ENCODE measurements at regions not wholly inside any gene's neighbourhood (a gene's known extent, or its start where the extent isn't known, plus 50 kb on each side); places are given as distances from the start of the nearest gene placed in this dataset.

DNA sequence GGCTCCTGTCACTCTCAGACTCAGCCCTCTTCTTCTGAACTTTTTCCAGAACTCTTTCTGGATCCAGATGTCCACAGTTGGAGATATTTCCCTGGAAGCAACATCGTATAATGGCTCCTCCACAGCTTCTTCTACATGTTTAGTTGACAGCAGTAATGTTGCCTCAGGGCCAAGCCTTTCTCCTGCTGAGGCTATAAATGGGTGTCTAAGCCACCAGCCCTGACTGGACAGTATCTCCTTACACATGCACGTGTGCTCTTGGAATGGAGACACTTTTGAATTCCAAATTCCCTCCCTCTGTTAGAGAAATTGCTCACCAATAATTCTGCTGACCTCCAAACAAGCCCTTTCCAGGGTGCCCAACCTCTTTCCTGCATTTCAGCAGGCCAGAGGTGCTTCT, 156.2 kb upstream of the PIK3C3 start:
- TF ChIP-seq CTCF (IDR thresholded peaks at IDR 0.05 in 8 of 11, conservative IDR thresholded peaks at IDR 0.05 in 3 of 11) (no peak), POLR2A (IDR thresholded peaks at IDR 0.05) (no peak)
